ENCODE measurements at regions not wholly inside any gene's neighbourhood (a gene's known extent, or its start where the extent isn't known, plus 50 kb on each side); places are given as distances from the start of the nearest gene placed in this dataset.

GRCh38 chr20:19114410-19114809 is 98.0 kb upstream of the SLC24A3 start (continued):
- TF ChIP-seq ZBTB40 (IDR thresholded peaks at IDR 0.05) (no peak), ZBTB40 (CRISPR knock-in tag; IDR thresholded peaks at IDR 0.05) (no peak), TFAM (CRISPR knock-in tag; conservative IDR thresholded peaks at IDR 0.05) (no peak), ZNF184 (CRISPR knock-in tag; IDR thresholded peaks at IDR 0.05) (no peak), ZNF263 (CRISPR knock-in tag; IDR thresholded peaks at IDR 0.05; ENCODE audit: borderline replicate concordance) (no peak), SUPT5H (IDR thresholded peaks at IDR 0.05) (no peak), ZBTB1 (CRISPR knock-in tag; IDR thresholded peaks at IDR 0.05; ENCODE audit: borderline replicate concordance, low read depth) (no peak), STAT5A (IDR thresholded peaks at IDR 0.05; ENCODE audit: borderline replicate concordance, low read length) (no peak)
